ENCODE measurements at regions not wholly inside any gene's neighbourhood (a gene's known extent, or its start where the extent isn't known, plus 50 kb on each side); places are given as distances from the start of the nearest gene placed in this dataset.

GRCh38 chr21:27314131-27314530 lies 347.2 kb upstream of the ADAMTS5 start:
- Mint-ChIP-seq H3K27ac (no peak overlapping the region), H3K27me3 (ENCODE audit: low read depth) (peaks cover 3% of the 10 kb centered on the region; the same call in 1 of the 2 replicates), H3K4me1 (0 out of 2 replicates have a peak, but pooled peaks cover 2% of the 10 kb centered on the region), H3K4me3 (no peak overlapping the region), H3K36me3 (peaks cover 9% of the 10 kb centered on the region), H3K9me3 (peaks cover 41% of the 10 kb centered on the region)
- CTCF ChIA-PET, result no interaction called here
- ATAC-seq (no peak), DNase-seq (ENCODE audit: low spot score) (no peak)
- POLR2A ChIA-PET, result no interaction called here
- TF ChIP-seq, protein P1, sequence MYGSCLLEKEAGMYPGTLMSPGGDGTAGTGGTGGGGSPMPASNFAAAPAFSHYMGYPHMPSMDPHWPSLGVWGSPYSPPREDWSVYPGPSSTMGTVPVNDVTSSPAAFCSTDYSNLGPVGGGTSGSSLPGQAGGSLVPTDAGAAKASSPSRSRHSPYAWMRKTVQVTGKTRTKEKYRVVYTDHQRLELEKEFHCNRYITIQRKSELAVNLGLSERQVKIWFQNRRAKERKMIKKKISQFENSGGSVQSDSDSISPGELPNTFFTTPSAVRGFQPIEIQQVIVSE (CRISPR knock-in tag; IDR thresholded peaks at IDR 0.05; ENCODE audit: borderline replicate concordance), result no peak
- TF ChIP-seq ZNF317 (CRISPR knock-in tag; IDR thresholded peaks at IDR 0.05; ENCODE audit: borderline replicate concordance, low read depth) (no peak), JAZF1 (CRISPR knock-in tag; IDR thresholded peaks at IDR 0.05) (no peak), SMAD4 (CRISPR knock-in tag; IDR thresholded peaks at IDR 0.05) (no peak), MXD4 (CRISPR knock-in tag; IDR thresholded peaks at IDR 0.05; ENCODE audit: borderline replicate concordance) (no peak), CREM (CRISPR knock-in tag; IDR thresholded peaks at IDR 0.05) (no peak), PREB (CRISPR knock-in tag; IDR thresholded peaks at IDR 0.05; ENCODE audit: borderline replicate concordance) (no peak), USF1 (CRISPR knock-in tag; IDR thresholded peaks at IDR 0.05) (no peak)
- TF ChIP-seq, protein P2, sequence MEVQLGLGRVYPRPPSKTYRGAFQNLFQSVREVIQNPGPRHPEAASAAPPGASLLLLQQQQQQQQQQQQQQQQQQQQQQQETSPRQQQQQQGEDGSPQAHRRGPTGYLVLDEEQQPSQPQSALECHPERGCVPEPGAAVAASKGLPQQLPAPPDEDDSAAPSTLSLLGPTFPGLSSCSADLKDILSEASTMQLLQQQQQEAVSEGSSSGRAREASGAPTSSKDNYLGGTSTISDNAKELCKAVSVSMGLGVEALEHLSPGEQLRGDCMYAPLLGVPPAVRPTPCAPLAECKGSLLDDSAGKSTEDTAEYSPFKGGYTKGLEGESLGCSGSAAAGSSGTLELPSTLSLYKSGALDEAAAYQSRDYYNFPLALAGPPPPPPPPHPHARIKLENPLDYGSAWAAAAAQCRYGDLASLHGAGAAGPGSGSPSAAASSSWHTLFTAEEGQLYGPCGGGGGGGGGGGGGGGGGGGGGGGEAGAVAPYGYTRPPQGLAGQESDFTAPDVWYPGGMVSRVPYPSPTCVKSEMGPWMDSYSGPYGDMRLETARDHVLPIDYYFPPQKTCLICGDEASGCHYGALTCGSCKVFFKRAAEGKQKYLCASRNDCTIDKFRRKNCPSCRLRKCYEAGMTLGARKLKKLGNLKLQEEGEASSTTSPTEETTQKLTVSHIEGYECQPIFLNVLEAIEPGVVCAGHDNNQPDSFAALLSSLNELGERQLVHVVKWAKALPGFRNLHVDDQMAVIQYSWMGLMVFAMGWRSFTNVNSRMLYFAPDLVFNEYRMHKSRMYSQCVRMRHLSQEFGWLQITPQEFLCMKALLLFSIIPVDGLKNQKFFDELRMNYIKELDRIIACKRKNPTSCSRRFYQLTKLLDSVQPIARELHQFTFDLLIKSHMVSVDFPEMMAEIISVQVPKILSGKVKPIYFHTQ (CRISPR knock-in tag; IDR thresholded peaks at IDR 0.05), result no peak

DNA sequence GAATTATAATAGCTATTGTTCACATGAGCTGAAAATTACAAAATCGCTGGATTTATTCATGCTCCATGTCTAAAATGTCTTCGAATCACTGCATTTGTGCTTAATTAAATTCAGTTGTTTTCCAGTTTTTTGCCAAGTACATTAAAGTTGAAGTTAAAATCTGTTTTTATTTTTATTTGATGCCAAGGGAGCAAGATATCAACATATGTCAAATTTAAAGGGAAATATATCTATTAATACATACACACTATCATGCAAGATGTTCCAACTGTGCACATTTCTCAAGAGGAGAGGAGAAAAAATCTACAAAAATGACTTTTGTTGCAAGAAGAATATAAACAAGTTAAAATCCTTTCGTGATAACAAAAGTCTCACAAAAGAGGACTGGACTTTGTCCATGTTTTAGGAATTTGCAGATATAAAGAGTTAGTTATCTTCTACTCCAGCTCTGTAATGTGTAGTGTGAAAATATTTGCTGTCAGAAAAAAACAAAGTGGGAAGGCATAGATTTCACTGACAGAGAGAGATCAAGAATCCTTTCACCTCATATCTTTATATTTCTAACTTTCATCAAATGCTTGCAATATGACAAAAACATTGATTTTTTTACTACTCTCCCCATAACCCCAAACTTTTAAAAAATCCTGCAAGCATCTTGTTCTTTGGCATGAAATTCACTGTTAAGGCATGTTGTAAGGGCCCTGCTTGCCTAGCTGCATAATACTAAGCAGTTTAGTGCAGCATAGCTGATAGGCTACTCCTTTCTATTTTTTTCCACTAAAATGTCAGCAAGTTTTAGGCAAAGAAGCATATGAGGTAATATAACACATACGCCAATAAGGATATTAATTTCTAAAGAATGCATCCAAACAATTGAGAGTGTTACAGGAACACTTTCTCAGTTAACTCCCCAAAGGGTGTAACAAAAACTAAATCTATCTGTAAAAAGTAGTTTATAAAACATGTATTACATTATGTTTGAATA lies 340.2 kb upstream of the ADAMTS5 start:
- no peak for ATAC-seq
- Mint-ChIP-seq H3K27ac (no peak overlapping the region), H3K36me3 (peaks cover 8% of the 10 kb centered on the region), H3K4me1 (no peaks in the 10 kb centered on the region), H3K9me3 (peaks cover 24% of the 10 kb centered on the region), H3K4me3 (no peak overlapping the region), H3K27me3 (ENCODE audit: low read depth) (no peaks in the 10 kb centered on the region)
- POLR2A ChIA-PET, result no interaction called here
- no peak for DNase-seq (ENCODE audit: low spot score)
- CTCF ChIA-PET, result no interaction called here
- TF ChIP-seq, protein P3, sequence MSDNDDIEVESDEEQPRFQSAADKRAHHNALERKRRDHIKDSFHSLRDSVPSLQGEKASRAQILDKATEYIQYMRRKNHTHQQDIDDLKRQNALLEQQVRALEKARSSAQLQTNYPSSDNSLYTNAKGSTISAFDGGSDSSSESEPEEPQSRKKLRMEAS (CRISPR knock-in tag; IDR thresholded peaks at IDR 0.05), result no peak
- no peak for TF ChIP-seq OVOL2 (CRISPR knock-in tag; IDR thresholded peaks at IDR 0.05; ENCODE audit: borderline replicate concordance)
- no peak for TF ChIP-seq TEAD4 (CRISPR knock-in tag; IDR thresholded peaks at IDR 0.05)
- TF ChIP-seq CREB1 (CRISPR knock-in tag; IDR thresholded peaks at IDR 0.05), result no peak
- no peak for TF ChIP-seq E2F1 (CRISPR knock-in tag; IDR thresholded peaks at IDR 0.05)
- TF ChIP-seq TEAD1 (CRISPR knock-in tag; IDR thresholded peaks at IDR 0.05), result no peak
- TF ChIP-seq CREM (CRISPR knock-in tag; IDR thresholded peaks at IDR 0.05), result no peak
- no peak for TF ChIP-seq USF1 (CRISPR knock-in tag; IDR thresholded peaks at IDR 0.05)
- TF ChIP-seq, protein P4, sequence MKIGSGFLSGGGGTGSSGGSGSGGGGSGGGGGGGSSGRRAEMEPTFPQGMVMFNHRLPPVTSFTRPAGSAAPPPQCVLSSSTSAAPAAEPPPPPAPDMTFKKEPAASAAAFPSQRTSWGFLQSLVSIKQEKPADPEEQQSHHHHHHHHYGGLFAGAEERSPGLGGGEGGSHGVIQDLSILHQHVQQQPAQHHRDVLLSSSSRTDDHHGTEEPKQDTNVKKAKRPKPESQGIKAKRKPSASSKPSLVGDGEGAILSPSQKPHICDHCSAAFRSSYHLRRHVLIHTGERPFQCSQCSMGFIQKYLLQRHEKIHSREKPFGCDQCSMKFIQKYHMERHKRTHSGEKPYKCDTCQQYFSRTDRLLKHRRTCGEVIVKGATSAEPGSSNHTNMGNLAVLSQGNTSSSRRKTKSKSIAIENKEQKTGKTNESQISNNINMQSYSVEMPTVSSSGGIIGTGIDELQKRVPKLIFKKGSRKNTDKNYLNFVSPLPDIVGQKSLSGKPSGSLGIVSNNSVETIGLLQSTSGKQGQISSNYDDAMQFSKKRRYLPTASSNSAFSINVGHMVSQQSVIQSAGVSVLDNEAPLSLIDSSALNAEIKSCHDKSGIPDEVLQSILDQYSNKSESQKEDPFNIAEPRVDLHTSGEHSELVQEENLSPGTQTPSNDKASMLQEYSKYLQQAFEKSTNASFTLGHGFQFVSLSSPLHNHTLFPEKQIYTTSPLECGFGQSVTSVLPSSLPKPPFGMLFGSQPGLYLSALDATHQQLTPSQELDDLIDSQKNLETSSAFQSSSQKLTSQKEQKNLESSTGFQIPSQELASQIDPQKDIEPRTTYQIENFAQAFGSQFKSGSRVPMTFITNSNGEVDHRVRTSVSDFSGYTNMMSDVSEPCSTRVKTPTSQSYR (CRISPR knock-in tag; IDR thresholded peaks at IDR 0.05), result no peak
- TF ChIP-seq FOXJ3 (CRISPR knock-in tag; IDR thresholded peaks at IDR 0.05; ENCODE audit: borderline replicate concordance), result no peak
- no peak for TF ChIP-seq FOXK1 (CRISPR knock-in tag; IDR thresholded peaks at IDR 0.05)
- TF ChIP-seq, protein P5, sequence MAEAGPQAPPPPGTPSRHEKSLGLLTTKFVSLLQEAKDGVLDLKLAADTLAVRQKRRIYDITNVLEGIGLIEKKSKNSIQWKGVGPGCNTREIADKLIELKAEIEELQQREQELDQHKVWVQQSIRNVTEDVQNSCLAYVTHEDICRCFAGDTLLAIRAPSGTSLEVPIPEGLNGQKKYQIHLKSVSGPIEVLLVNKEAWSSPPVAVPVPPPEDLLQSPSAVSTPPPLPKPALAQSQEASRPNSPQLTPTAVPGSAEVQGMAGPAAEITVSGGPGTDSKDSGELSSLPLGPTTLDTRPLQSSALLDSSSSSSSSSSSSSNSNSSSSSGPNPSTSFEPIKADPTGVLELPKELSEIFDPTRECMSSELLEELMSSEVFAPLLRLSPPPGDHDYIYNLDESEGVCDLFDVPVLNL (CRISPR knock-in tag; IDR thresholded peaks at IDR 0.05; ENCODE audit: borderline replicate concordance, low read depth), result no peak
